HG03097 (cell line): ENCODE measurements at regions not wholly inside any gene's neighbourhood (a gene's known extent, or its start where the extent isn't known, plus 50 kb on each side); places are given as distances from the start of the nearest gene placed in this dataset.

Experiments used
- ATAC-seq: cut with Tn5 transposase; IDR thresholded peaks from one replicate; pipeline ENCODE4 v1.9.1; 2021; ENCODE audit not compliant: unreplicated experiment, low FRiP score

DNA sequence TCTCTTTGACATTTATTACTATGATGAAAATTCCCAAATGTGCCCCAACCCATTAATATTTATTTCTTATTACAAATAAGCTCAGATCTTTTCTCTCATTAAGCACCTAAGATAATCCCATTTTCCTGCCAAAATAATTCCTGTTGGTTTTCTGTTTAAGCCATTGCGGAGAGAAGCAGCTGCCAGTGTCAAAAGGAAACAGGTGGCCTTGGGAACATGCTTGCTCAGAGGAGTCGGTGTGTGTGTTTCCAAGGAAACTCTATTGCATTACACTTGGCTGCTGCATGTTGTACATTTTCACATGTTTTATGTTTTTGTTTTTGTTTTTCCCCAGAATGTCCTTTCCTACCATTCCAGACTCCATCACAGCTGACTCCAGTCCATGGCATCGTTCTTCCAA lies 56.4 kb downstream of the CD24 start:
- ATAC-seq = no peak

DNA sequence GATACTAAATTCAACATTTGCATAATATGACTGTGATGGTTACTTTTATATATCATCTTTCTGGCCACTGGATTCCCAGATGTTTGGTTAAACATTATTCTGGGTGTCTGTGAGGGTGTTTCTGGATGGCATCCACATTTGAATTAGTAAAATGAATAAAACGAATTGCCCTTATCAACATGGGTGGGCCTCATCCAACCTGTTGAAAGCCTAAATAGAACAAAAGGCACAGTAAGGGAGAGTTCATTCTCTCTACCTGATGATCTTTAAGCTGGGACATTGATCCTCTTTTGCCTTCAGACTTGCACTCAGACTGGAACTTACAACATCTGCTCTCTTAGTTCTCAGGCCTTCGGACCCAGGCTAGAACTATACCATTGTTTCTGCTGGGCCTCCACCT lies 57.6 kb downstream of the CD24 start:
- ATAC-seq = no peak

DNA sequence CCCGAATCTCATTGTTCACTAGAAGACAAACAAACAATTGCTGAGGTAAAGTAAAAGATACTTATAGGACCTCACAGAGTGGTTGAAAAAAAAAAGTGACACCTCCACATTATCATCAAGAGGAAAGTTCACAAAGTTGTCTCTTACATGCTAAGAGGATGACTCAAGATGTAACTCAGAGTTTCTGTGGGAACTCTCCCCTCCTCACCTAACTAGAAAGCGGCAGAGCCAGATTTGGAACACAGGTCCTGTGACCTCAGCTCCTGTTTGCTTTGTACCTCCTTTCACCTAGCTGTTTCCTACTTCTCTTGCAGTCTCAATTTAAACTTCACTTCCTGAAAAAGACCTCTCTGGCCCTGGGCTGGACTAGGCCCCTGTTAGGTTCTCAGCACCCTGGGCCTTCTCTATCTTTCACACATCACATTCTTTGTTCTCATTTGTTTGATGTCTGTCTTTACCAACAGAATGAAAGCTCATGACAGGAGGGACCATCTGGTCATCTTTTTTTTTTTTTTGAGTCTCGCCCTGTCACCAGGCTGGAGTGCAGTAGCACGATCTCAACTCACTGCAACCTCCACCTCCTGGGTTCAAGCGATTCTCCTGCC lies 60.8 kb downstream of the CD24 start:
- ATAC-seq = no peak

DNA sequence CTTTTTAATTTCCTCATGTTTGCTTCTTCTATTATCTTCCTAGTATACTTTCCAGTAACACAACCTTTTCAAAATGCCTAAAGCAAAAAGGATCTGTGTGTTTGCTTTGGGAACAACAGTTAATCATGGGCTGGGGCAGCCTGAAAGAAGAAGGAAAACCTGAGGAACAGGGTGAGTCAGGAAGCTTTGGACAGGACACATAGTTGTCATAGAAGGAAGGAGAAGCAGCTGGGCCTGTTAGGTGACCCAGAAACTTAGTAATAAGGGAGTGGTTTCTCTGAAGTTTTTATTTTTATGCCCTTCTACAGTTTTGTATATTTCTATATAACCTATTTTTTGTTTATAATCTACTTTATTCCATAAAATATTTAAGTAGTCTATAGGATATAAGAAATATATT lies 61.4 kb downstream of the CD24 start:
- no peak for ATAC-seq

DNA sequence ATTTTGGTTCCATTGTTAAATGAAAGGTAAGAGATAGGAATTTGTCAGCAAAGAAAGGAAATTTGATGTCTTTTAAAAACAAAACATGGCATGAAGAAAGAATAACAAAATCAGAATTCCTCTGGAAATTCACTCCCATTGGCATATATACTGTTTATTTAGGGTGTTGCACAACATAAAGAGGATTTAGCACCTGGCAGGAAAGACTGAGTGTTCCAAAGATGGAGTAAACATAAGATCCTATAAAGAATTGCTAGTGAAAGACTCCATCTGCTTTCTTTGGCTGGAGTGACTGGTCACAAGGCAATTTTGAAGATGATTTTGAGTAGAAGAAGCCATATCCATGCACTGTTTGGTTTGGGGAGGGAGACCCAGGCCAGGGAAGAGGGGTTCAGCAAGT lies 62.4 kb downstream of the CD24 start:
- no peak for ATAC-seq

DNA sequence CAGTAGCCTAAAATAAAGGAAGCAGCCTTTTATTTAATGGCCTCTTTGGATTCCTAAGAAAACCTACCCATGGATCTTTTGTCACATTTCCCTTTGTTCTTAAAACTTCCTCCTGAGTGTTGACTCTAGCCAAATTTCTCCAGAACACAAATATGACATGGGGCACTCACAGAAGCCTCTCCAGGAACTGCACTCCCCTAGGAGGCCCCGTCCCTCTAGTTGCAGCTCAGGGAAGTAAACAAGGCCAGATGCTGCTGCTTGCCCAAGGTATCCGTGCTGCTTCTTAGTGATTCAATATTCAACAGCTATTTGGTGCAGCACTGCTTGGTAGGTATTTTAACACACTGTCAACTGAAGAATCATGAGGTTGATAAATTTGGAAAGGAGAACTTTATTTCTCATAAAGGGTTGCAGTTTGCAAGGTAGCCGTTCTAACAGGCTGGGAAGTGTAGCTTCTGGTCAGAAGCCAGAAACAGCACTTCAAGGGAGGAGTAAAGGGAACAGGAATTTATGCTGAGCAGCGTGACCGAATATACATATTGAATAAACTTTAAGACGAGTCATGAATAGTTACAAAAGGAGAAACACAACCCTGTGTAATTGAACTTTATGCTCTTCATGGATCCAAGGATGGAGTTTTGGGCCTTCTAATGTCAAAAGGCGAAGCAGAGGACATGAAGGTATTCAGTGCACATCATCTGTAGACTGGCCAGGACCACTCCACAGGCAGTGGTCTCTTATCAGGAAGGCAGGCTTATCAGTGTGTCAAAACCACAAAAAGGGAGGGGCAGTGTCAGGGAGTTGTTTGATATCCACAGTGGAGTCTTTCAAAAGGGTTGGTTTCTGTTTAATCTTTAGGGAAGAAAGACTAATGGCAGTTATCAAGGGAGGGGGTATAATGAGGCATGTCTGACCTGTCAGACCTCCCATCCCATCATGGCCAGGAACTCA lies 63.3 kb downstream of the CD24 start:
- ATAC-seq = no peak

DNA sequence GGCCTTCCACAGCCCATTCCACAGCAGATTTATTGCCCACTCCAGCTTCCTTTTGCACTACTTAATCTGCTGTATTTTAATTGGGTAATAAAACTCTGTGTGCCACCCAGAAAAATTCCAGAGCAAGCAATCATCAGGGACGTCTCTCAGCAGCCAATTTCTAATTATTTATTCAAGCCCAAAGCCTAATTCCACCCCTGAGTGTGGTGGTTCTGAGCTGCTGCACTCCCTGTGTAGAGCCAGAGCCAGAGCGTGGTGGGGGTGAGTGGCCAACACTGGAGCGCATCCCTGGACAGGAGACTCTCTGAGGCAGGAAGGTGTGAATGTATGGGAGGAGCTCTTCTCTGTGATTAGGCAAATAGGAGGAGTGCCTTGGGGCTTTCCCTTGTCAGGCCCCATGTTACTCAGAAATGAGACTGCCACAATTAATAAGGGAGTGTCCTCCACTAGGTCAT lies 66.1 kb downstream of the CD24 start:
- ATAC-seq = no peak

DNA sequence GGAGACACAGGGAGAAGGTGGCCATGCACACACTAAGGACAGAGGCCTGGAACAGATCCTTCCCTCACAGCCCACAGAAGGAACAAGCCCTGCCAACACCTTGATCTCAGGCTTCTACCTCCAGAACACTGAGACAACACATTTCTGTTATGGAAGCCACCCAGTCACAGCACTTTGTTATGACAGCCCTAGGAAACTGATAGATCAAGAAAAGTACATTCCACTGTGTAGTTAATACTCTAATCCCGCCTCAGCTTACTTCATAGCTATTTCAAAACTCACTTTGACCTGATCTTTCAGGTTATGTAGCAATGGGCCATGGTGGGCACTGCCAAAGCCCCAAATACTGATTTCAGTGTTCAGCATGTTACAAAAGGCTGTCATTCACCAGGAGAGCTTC lies 66.8 kb downstream of the CD24 start:
- ATAC-seq = no peak

DNA sequence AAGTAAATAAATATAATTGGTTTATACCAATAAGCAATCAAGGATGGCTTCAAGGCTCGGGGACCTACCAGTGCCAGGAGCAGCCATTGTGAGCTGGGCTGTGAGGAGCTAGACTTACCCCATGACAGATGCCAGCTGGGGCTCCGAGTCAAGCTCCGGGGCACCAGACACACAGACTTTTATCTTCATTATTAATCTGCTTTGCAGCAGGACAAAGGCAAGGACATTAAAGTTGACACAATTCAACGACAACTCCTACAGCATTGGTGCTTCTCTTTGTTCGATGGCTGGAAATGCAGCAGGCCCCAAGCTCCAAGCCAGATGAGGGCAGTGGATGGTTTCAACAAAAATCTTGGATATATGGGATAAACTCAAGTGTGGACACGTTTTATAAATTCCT lies 68.3 kb downstream of the CD24 start:
- ATAC-seq = no peak

DNA sequence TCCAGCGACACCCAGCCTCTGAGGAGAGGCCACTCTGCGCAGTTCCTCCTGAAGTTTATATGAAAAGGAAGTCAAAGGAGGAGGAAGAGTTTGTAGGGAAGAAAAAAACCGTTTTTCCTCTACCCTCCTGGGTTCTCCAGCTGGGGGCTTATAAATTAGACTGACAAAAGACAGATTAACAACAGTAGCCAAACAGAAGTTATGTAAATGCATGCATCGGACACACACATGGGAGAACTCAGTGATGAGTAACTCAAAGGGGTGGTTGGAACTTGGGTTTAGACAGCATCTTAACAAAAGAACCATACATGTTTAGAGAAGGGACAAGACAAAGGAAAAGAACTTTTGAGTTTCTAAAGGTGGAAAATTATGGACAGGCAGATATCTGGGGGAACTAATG lies 71.2 kb downstream of the CD24 start:
- no peak for ATAC-seq

DNA sequence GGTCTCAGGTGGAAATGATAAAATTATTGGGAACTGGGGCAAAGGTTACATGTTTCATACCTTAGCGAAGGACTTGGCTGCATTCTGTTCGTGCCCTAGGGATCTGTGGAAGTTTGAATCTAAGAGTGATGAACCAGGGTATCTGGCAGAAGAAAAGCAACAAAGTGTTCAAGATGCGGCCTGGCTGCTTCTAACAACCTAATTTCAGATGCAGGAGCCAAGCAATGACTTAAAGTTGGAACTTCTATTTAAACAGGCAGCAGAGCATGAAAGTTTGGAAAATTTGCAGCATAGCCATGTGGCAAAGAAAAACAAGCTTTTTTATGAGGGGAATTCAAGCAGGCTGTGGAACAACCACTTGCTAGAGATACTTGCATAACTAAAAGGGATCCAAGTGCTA lies 73.5 kb downstream of the CD24 start:
- no peak for ATAC-seq

DNA sequence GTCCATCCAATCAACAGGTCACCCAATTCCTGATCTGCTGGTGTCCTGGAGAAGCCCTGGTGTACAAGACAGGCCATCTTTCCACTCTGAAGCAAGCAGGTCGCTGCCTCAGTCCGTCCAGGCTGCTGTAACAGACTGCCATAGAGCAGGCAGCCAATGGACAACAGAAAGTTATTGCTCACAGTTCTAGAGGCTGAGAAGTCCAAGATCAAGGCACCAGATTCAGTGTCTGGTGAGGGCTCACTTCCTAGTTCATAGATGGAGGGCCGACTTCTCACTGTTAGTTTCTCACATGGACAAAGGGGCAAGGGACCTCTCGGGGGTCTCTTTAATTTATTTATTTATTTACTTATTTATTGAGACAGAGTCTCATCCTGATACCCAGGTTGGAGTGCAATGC lies 74.8 kb downstream of the CD24 start:
- no peak for ATAC-seq

DNA sequence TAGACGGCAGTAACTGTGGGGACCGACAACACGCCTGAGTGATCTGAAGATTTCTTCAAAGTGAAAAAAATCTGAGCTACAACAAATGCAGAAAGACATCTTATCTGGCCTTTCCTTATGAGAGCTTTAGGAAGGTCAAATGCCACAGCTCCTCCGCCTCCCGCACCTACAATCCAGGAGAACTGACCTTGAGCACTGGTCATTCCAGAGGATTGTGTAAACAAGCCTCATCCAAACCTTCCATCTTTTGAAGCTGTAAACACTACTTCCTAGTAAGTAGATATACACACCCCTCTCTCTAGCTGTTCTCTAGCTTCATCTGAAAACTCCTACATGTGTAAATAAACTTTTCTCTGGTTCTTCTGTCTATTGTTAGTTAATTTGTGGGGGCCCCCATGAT lies 76.9 kb downstream of the CD24 start:
- ATAC-seq = no peak

DNA sequence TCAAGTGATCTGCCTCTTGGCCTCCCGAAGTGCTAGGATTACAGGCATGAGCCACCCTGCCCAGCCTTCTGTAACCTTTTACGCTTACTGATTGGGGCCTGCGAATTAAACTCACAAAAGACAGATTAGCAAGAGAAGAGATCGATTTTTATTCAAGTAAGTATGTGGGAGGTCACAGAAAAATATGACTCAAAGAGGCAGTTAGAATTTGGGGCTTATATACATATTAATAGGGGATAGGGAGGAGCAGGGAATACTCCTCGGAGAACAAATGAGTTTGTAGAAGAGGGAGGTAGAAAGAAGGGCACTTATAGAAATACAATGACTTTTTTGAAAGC lies 78.9 kb downstream of the CD24 start:
- no peak for ATAC-seq

DNA sequence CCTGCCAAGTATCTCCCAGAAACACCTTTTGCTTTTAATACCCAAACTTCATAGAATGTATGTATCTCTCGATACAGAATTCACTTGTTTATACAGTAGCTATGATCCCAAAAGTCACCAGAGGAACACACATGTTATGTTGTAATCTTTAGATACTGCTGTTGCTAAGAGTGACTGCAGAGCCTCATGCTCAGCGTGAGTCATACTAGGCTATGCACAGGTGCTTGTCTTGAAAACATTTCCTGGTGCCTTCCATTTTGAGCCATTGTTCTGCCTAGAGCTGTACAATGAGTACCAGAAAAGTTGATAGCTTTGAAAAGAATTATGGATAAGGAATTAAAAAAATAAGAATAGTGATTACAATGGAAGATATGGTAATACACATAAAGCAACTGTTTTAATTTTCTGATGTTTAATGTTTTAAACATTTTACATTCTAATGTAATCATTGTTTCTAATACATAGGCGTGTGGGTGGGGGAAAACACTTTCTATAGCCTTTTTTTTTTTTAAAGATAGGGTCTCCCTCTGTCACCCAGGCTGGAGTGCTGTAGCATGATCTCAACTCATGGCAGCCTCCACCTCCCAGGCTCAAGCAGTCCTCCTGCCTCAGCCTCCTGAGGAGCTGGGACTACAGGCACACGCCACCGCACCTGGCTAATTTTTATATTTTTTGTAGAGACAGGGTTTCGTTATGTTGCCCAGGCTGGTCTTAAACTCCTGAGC lies 79.4 kb downstream of the CD24 start:
- no peak for ATAC-seq

DNA sequence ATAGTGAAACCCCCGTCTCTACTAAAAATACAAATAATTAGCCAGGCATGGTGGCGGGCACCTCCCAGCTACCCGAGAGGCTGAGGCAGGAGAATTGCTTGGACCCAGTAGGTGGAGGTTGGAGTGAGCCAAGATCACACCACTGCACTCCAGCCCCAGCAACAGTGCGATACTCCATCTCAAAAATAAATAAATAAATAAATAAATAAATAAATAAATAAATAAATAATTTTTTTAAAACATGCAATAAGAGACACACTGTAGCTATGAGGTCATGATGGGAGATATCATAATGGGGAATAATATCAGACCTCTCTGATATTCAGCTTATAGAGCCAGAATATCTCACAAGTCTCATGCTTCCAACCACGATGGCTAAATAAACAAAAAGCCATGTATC lies 82.3 kb downstream of the CD24 start:
- ATAC-seq = no peak

DNA sequence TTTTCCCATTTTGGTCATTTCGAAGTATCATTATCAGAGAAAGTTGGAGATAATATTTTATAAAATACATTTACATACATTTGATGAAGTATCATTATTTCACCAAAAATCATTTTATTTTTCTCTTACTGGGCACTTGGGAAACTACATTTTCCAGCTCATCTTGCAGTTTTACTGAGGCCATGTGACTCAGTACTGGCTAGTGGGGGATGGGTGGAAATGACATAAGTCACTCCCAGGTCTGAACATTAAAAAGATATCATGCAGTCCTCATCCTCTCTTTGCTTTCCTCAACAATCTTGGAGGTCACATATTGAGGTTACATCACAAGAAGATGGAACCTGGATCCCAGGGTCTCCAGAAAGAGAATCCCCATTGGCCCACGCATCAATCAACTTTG lies 84.1 kb downstream of the CD24 start:
- no peak for ATAC-seq

DNA sequence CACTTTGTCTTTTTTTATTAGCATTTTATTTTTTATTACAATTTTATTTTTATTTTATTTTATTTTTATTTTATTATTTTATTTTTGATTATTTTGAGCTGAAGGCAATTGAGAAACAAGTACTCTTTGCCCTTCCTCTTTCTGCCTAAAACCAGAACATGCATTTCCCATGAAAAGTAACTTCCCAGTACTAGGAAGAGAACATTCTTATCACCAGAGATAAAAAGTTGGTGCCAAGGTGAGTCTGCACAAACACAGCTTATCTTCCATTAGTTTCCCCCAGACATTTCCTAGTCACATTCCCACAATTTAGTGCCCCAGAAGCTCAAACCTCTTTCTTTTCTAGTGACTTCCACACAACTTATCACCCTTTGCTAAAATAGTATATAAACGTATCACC lies 84.8 kb downstream of the CD24 start:
- ATAC-seq = no peak

DNA sequence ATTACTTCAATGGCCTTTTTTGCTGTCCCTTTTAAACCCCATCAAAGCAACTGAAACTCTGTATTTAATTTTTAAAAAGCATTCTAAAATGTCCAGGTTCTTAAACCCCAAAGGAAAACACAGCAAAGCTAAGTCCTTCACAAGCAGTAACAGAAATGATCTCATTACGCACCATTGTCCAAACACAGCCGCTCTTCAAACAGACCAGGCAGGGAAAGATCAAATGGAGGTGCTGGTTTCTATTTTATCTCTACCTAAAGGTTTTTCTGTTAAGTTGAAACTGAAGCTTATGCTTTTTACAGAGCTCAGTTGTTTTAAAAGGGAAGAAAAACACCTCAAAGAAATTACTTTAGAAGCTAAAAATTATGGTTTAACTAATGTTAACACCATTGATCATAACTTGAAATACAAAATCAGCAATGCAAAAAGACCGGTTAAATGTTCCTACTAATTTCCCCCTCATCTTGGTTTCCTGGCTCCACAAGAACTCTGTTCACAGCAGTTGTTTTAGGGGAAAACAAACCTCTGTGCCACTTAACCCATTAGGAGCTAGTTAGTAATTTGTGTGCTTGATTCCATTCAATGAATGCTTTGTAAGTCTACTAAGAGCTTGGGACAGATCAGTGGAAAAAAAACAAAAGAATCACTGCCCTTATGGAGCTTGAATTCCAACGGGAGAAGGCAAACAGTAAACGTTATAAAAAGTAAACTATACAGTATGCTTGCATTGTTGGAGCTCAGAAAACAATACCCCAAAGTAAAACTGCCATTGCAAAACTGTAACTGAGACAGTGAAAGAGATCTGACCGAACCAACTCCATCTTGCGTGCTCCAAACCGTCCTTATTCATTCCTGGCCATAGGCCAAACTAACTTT lies 87.4 kb downstream of the CD24 start:
- ATAC-seq = no peak

DNA sequence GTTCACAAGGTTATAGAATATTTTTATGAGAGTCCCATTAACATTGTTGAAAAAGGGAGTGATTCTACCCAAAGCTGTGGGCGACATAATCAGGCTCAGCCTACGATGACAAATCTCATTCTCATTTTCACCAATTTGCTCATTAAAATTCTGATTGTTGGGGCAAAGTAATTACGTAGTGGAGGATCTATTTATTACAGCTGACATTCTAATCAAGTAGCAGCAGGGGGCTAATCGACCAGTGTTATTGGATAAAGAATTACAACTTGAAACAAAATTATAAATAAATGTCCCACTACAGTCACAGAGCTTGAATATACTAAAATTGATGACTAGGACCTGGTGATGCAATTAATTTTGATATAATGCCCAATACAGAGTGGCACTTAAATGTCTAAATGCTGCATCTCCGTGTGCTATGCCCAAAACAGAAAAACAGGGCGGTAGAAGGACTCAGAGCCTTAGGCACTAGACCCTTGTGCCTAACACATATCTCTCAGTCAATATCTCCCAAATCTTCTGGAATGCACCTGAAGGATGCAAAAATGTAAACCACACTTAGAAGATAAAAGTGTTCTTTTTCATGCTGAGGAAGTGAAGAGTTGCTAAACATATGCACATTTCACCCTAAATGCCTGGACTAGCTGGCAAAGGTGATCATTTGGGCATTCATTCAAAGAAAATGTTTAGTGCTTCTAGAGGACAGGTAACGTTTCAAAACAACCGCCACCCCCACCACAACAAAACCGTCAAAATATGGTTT lies 88.3 kb downstream of the CD24 start:
- no peak for ATAC-seq
